PC-9 (cell line): ENCODE measurements at regions not wholly inside any gene's neighbourhood (a gene's known extent, or its start where the extent isn't known, plus 50 kb on each side); places are given as distances from the start of the nearest gene placed in this dataset.

Experiments used
- BruUV-seq: library from RNA; stranded (reverse); fragments of 400-500 nt; replicated peaks from 2 replicates; lab custom pipeline; 2021; lab: Mats Ljungman, UMichigan
- CTCF ChIA-PET: fragments of 300-600 bp; sonication (Branson Sonifier 250); formaldehyde crosslinking; loops from one replicate; lab custom pipeline; 2022; ENCODE audit warnings: antibody characterized with exemption; lab: Charles Lee
- POLR2A ChIA-PET: fragments of 300-600 bp; sonication (Branson Sonifier 250); formaldehyde crosslinking; loops from one replicate; lab custom pipeline; 2022; ENCODE audit warnings: antibody characterized with exemption; ENCODE audit not compliant: unreplicated experiment; lab: Charles Lee
- DNase-seq, 2 experiments: peaks; one replicate each; pipeline versions ENCODE4 v3.0.0 to v3.0.0-alpha.2; 2015 to 2022; ENCODE audit warnings: mixed read lengths in 1 of 2
- H2AFZ ChIP-seq: fragments of 200-600 bp; sonication (generic); 2 replicates; pipeline ENCODE4 v1.8.1; 2017; ENCODE audit warnings: antibody characterized with exemption
- H3F3A ChIP-seq: fragments of 200-600 bp; sonication (generic); 2 replicates; pipeline ENCODE4 v1.8.1; 2017; ENCODE audit warnings: antibody characterized with exemption, mild to moderate bottlenecking, low read depth; ENCODE audit not compliant: insufficient read depth
- H3K27ac ChIP-seq: fragments of 200-600 bp; sonication (generic); 2 replicates; pipeline ENCODE4 v1.6.1; 2016; ENCODE audit warnings: mixed run types
- H3K27me3 ChIP-seq: fragments of 200-600 bp; sonication (generic); 2 replicates; pipeline ENCODE4 v1.6.1; 2016; ENCODE audit warnings: low read depth, mixed run types; ENCODE audit not compliant: insufficient read depth
- H3K36me3 ChIP-seq: fragments of 200-600 bp; sonication (generic); 2 replicates; pipeline ENCODE4 v1.6.1; 2016; ENCODE audit warnings: low read depth, mixed run types
- H3K4me1 ChIP-seq: fragments of 200-600 bp; sonication (generic); replicated peaks from 2 replicates; pipeline ENCODE4 v1.6.1; 2016; ENCODE audit warnings: mixed run types; ENCODE audit not compliant: insufficient read depth
- H3K4me2 ChIP-seq: fragments of 200-600 bp; sonication (generic); 2 replicates; pipeline ENCODE4 v1.6.1; 2017; ENCODE audit warnings: mixed run types
- H3K4me3 ChIP-seq: fragments of 200-600 bp; sonication (generic); 2 replicates; pipeline ENCODE4 v1.6.1; 2016; ENCODE audit warnings: mixed run types
- H3K79me2 ChIP-seq: fragments of 200-600 bp; sonication (generic); 2 replicates; pipeline ENCODE4 v1.6.1; 2017; ENCODE audit warnings: low read depth, mixed run types
- H3K9me2 ChIP-seq: fragments of 200-600 bp; sonication (generic); 2 replicates; pipeline ENCODE4 v1.8.1; 2017; ENCODE audit warnings: mild to moderate bottlenecking; ENCODE audit not compliant: insufficient read depth
- H3K9me3 ChIP-seq: fragments of 200-600 bp; sonication (generic); 2 replicates; pipeline ENCODE4 v1.8.1; 2016; ENCODE audit warnings: low read depth; ENCODE audit not compliant: insufficient read depth
- H4K20me1 ChIP-seq: fragments of 200-600 bp; sonication (generic); 2 replicates; pipeline ENCODE4 v1.8.1; 2017; ENCODE audit not compliant: insufficient read depth
- CTCF ChIP-seq: fragments of 200-600 bp; sonication (generic); conservative IDR thresholded peaks from 2 replicates; pipeline ENCODE4 v1.6.1; 2017; ENCODE audit warnings: mixed run types, antibody characterized with exemption, mild to moderate bottlenecking, moderate library complexity
- EZH2 ChIP-seq: fragments of 200-600 bp; sonication (generic); IDR thresholded peaks from 2 replicates; pipeline ENCODE4 v1.8.0; 2017; ENCODE audit warnings: antibody characterized with exemption, low read depth
- intact Hi-C: fragments of 100-400 bp; cut with micrococcal nuclease; formaldehyde crosslinking; loops from one replicate; pipeline ENCODE4 v1.10.0; 2022; ENCODE audit not compliant: unreplicated experiment

- BruUV-seq, result no TSS peak
- H3K27me3 ChIP-seq, result no peaks in the 10 kb centered on the region
- no peaks in the 10 kb centered on the region for H3K9me2 ChIP-seq
- H2AFZ ChIP-seq, result no peak overlapping the region
- H3K27ac ChIP-seq, result no peak overlapping the region
- no peak overlapping the region for H3K4me3 ChIP-seq
- CTCF ChIA-PET, result no interaction called here
- no peaks in the 10 kb centered on the region for H3K79me2 ChIP-seq
- no peaks in the 10 kb centered on the region for H3F3A ChIP-seq
- H3K4me2 ChIP-seq, result no peak overlapping the region
- no peaks in the 10 kb centered on the region for H3K36me3 ChIP-seq
- TF ChIP-seq CTCF (no peak), EZH2 (no peak)
- POLR2A ChIA-PET, result no interaction called here
- H3K4me1 ChIP-seq, result no peaks in the 10 kb centered on the region
- intact Hi-C loops, result no loop called here
- no peak for DNase-seq
- H4K20me1 ChIP-seq, result no peaks in the 10 kb centered on the region
- no peaks in the 10 kb centered on the region for H3K9me3 ChIP-seq
These were observed 410.6 kb downstream of the TBC1D4 start for GRCh38 chr13:75071395-75071794.

DNA sequence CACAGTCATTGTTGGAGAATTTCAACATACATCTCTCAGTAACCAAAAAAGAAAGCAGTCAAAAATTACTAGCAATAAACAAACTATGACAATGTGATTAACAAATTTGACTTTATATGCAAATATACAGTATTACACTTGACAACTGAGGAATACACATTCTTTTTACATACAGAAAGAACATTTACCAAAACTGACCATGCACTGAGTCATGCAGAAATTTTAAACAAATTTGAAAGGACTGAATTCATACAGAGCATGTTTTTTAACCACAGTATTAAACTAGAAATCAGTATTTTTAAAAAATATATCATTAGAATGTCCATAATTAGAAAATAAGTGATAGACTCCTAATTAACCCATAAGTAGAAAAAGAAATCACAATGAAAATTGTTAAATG is 420.1 kb downstream of the TBC1D4 start:
- Histone ChIP-seq H3K9me3 (no peaks in the 10 kb centered on the region), H2AFZ (no peak overlapping the region), H3K4me2 (no peak overlapping the region), H3K4me3 (no peak overlapping the region), H3K9me2 (no peaks in the 10 kb centered on the region), H3K4me1 (no peaks in the 10 kb centered on the region), H3K27ac (no peak overlapping the region), H4K20me1 (no peaks in the 10 kb centered on the region), H3K79me2 (no peaks in the 10 kb centered on the region), H3K27me3 (no peaks in the 10 kb centered on the region), H3K36me3 (no peaks in the 10 kb centered on the region), H3F3A (no peaks in the 10 kb centered on the region)
- no peak for DNase-seq
- intact Hi-C loops, result no loop called here
- no TSS peak for BruUV-seq
- POLR2A ChIA-PET, result interaction anchor here (0.6 kb wide), 1 partner anchor 39 kb away, joined by 5 read pairs; no protein-coding TSS in a partner anchor
- TF ChIP-seq CTCF, result no peak
- no peak for TF ChIP-seq EZH2
- CTCF ChIA-PET, result no interaction called here

GRCh38 chr13:75055296-75055695 is 426.7 kb downstream of the TBC1D4 start:
- Histone ChIP-seq H3K27ac (no peak overlapping the region), H3K79me2 (no peaks in the 10 kb centered on the region), H3K4me3 (no peak overlapping the region), H3F3A (no peaks in the 10 kb centered on the region), H4K20me1 (no peaks in the 10 kb centered on the region), H3K9me2 (no peaks in the 10 kb centered on the region), H3K4me2 (no peak overlapping the region), H2AFZ (no peak overlapping the region), H3K4me1 (no peaks in the 10 kb centered on the region), H3K9me3 (no peaks in the 10 kb centered on the region), H3K36me3 (no peaks in the 10 kb centered on the region), H3K27me3 (no peaks in the 10 kb centered on the region)
- DNase-seq, result no peak
- no peak for TF ChIP-seq EZH2
- no peak for TF ChIP-seq CTCF
- ChIA-PET CTCF (no interaction called here), POLR2A (no interaction called here)
- intact Hi-C loops, result no loop called here
- BruUV-seq, result no TSS peak
